ENCODE measurements at regions not wholly inside any gene's neighbourhood (a gene's known extent, or its start where the extent isn't known, plus 50 kb on each side); places are given as distances from the start of the nearest gene placed in this dataset.
"Not testable (repeated sequence)": the region's sequence is repeated elsewhere in the genome, so short reads cannot be mapped to it uniquely, and the experiment has no call there.

DNA sequence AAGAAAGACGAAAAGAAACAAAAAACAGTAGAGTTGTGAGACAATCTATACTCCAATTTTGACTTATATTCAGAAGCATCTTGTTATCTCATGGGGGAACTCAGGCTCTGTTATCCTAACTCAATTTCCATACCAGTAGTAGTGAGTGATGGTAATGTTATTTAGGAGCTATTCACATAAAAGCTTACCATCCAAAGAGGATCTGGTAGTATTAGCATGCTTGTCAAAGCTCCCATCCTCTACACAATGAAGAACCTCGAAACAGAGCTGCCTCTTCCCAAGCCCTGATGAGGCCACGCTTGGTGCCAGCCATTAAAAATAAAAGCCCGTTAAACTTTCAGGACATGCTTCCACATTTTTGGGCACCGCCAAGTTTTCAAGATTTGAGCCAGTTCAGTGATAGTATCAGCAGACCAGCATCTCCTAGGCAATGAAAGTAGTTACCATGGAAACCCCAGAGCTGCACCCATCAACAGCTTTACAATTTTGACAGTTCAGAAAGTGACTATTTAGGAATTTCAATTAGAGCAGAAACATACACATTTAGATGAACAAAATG, 173.3 kb downstream of the CD83 start:
- DNase-seq (ENCODE audit: low spot score) = no peak

- no peak for DNase-seq (ENCODE audit: low spot score)
Measured at GRCh38 chr6:14291331-14291730, 173.8 kb downstream of the CD83 start.

GRCh38 chr6:14292119-14292518, 174.5 kb downstream of the CD83 start:
- no peak for DNase-seq (ENCODE audit: low spot score)

DNA sequence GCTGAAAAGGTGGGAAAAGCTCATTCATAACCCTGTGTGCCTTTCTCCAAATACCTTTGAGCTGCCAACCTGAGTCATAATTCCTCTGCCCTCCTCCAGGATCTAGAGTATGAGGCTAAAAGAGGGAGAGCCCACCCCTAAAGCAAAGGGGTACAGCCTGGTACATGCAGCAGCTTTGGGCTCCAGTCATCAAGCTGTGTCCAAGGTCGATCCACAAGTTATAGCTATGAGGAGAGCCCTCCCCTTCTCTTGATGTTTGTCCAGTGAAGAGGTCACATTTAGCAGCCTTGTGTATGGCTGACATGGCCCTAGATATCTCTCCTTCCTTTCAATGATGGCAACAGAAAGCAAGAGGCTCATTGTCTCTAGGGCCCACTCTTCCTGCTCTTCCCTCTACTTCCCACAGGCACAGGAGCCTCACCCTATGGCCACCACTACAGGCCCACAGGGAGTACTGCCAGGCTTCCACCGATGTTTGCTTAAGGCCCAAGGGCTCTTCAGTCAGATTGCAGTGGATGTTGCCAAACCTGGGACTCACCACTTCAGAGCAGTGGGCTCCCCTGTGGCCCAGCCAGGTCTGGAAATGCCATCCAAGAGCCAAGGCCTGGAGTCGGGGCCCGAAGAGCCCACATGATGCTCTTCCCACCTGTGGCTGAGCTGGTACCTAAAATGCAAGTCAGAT, 176.8 kb downstream of the CD83 start:
- no peak for DNase-seq (ENCODE audit: low spot score)

DNA sequence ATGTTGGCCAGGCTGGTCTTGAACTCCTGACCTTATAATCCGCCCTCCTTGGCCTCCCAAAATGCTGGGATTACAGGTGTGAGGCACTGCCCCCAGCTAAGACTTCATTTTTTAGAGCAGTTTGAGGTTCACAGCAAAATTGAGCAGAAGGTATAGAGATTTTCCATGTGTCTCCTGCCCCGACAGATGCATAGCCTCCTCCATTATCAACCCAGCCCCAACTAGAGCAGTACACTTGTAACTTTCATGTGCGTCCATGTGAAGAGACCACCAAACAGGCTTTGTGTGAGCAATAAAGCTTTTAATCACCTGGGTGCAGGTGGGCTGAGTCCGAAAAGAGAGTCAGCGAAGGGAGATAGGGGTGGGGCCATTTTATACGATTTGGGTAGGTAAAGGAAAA, 179.1 kb downstream of the CD83 start:
- DNase-seq (ENCODE audit: low spot score) = not testable (repeated sequence)

DNA sequence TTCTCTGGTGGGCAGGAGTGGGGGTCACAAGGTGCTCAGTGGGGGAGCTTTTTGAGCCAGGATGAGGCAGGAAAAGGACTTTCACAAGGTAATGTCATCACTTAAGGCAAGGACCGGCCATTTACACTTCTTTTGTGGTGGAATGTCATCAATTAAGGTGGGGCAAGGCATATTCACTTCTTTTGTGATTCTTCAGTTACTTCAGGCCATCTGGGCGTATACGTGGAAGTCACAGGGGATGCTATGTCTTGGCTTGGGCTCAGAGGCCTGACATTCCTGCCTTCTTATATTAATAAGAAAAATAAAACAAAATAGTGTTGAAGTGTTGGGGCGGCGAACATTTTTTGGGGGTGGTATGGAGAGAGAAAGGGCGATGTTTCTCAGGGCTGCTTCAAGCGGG, 179.5 kb downstream of the CD83 start:
- DNase-seq (ENCODE audit: low spot score) = not testable (repeated sequence)

- DNase-seq (ENCODE audit: low spot score) = not testable (repeated sequence)
Measured at GRCh38 chr6:14300189-14300588, 182.6 kb downstream of the CD83 start.

DNA sequence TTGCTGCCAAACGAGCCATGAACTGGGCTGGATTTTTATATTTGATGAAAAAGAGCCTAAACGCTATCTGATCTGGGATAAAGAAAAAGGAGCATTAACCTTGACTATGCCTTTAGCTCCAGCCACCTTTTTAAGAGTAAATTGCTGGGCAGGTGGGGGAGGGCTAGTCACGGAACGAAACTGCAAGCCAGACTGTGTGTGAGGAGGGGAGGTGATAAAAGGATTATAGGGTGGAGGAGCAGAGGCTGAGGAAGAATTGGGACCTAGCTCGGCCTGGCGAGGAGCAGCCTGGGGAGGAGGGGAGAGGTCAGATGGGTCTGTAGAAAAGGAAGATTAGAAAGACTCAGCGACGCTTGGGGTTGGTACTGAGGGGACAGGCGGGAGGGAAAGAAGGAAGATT, 183.1 kb downstream of the CD83 start:
- DNase-seq (ENCODE audit: low spot score) = not testable (repeated sequence)

DNA sequence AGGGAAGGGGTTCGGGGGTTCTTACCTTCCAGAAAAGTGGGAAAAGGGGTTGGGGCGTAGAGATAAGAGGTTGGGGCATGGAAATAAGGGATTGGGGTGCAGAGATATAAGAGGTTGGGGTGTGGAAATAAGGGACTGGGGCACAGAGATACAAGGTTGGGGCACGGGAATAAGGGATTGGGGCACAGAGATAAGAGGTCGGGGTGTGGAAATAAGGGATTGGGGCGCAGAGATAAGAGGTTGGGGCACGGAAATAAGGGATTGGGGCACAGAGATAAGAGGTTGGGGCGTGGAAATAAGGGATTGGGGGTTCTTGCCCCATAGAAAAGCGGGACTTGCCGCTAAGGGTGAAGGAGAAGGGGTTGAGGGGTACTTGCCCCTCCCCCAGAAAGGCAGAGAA, 183.9 kb downstream of the CD83 start:
- not testable (repeated sequence) for DNase-seq (ENCODE audit: low spot score)

DNA sequence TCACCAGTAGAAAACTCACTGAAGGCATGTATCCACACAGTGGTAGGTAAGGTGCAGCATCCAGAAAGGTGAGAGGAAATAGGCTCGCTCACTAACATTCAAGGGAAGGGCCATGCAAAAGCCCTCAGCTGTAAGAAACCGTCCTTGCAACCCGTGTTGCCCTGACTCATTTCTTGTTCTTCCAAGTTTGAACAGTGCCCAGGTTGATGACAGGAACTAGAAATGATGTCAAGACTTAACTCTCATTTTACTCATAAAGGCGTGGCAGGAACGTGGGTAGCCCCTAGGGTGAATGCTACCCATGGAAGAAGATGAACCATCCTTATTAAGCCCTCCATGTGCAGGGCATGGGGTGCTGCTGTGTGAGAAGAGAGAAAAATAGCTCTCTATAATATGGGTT, 187.6 kb downstream of the CD83 start:
- DNase-seq (ENCODE audit: low spot score) = no peak

DNA sequence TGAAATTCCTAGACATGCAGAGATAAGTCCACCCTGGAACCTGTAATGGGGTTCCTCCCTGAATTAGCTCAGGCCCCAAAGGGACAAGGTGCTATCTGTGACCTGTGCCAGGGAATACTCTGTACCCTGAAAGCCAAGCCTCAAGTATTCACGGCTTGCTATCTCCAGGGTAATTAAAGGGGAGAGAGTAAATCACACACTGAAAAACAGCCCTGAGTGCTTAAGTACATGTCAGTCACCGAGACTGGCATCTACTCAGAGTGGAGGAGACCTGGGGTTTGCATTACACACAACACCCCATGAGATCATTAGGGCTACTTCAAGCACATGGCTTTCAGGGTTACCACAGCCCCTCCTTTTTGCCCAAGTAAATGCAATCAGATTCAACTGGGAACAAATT, 188.1 kb downstream of the CD83 start:
- no peak for DNase-seq (ENCODE audit: low spot score)

DNA sequence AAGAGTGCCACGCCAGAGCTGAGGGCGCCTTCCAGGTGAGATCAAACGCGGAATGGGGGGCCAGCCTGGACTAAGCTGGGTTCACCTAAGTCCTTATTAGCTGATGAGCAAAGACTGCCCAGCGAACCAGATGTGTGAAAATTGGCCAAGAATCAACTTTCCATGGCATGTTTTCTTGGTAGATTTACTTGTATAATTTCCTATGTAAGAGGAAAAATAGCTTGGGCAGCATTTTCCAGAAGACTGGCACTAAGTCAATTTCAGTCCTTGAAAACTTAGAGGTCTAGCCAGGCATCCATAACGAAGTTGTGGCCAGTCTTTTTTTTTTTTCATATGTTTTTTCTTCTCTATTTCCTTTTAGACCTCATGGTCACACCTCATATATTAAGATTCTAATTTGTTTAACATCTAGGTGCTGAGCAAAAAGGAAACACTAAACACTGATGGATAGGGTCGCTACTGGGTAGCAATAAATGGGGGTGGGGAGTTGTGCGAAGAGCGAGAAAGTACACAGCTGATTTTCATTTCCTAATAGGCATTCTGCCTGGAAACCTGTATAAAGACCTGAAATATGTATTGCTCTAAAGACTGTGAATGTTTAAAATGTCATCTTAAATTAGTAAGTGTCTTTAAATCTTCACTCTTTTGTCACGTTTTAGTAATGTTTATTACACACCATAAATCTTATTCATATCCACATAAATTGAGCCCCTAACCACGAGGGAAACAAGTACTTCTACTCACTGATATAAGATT, 188.8 kb downstream of the CD83 start:
- DNase-seq (ENCODE audit: low spot score) = no peak

DNA sequence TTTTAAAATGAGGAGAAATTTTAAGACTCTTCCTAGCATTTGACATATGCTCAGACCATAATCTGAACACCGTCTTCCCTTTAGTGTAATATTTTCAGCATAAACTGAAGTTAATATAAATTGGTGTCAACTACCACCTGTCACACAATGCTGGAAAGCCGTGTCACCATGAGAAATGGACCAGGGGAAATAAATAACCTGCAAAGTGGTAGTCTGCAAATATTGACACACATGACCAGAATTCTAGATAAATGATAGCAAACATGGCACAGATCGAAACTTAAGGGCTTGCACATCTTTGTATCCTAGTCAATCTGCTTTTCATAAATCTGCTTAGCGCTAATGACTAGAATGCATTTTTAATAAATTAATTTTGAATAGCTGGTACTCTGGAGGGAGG, 191.9 kb downstream of the CD83 start:
- no peak for DNase-seq (ENCODE audit: low spot score)

DNA sequence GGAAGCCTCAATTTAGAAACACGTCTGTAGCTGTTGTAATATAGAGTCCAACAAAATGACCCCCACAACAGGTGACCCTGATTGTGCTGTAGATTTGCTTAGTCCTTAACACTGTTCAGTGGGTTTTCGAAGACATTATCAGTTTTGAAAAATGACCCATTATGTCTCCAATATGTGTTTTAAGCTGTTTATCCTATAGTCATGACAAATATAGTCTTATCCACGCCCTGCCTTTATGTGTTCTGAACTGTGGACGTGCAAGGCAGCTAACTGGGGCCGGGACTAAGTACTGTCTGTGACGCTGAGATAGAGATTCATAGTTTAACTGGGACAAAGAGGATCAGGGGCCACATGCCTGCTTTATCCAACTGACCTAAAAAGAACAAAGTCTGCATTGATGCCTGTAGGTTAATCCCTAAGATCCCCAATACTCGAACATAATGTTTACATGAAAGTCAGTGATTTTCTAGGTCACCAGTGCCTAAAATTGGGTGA, 192.4 kb downstream of the CD83 start:
- no peak for DNase-seq (ENCODE audit: low spot score)

DNA sequence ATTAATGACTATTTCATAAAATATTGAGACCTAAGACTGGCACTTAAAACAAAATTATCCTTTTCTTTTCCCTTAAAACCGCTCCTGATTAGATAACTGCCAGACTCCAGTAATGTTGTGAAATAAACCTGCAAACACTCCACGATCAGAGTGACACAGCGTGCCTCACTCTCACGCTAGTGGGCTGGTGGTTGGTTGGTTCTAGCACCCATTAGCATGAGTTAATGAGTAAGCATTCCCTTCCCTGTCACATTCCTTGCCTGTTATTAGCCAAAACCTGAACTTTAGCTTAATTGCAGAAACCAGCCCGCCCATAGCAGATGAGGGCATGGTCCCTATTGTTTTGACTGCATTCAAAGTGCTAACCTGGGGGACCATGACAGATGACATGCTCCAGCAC, 193.4 kb downstream of the CD83 start:
- no peak for DNase-seq (ENCODE audit: low spot score)

- no peak for DNase-seq (ENCODE audit: low spot score)
Measured at GRCh38 chr6:14312587-14312986, 195.0 kb downstream of the CD83 start.

DNA sequence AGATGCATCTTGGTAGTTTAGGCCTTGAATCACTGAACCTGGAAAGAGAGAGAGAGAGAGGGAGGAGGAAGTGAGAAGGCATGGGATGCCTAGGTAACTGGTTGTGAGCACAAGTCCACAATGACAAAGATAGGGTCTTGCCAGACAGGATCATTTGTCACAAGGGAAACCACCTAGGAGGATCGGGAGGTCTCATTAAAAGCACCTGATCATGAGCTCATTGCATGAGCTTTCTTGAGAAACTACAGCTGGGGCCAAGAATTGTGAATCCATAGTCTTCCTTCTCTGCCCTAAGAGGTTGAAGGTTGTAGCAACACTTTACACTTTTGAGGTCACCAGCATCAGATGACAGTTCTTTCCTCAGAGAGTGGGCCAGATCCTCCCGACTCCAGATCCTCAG, 195.7 kb downstream of the CD83 start:
- DNase-seq (ENCODE audit: low spot score) = no peak

GRCh38 chr6:14315353-14315752, 197.8 kb downstream of the CD83 start:
- DNase-seq (ENCODE audit: low spot score) = no peak

- DNase-seq (ENCODE audit: low spot score) = peak; percentile 26
Measured at GRCh38 chr6:14316651-14317386, 199.2 kb downstream of the CD83 start.

DNA sequence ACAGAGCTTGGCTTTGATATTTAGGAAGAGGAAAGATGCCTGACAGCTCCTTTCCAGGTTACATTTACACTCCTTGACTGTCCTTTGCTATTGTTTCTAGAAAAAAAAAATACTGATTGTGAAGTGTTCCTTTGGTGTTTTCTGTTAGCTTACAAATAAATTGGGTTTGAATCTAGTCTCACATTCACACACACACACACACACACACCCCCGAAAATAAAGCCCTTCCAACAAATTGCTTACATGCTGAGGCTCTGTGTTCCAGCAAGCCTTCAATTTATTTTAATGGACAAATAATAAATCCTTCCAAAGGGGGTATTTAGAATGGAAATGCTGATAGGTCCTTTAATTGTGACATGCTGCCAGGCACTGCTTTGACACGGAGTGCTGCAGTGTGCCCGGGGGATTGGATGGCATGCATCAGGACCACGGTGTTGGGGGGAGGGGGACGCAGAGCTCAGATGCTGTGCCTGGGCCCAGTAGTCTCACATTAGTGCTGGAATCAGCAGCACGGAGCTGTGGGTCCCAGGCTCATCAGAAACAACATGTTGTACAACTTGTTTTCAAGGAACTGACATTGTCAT, 199.9 kb downstream of the CD83 start:
- no peak for DNase-seq (ENCODE audit: low spot score)

DNA sequence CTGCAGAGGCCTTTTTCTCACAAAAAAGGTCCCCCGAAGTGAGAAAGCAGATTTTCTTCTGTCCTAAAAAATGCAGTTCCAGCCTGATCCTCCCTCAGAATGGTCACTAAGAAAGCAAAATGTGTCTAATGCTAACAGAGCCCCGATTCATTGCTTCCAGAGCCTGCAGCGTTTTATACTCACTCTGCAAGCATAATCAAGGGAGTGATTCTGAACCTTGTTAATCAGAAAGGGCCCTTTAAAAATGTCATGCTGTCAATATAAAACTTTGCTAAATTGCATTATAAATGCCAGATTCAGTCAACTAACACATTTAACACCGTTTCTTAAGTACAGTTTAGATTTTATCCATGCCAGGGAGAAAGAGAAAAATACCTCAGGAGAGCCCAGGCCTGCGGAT, 202.8 kb downstream of the CD83 start:
- DNase-seq (ENCODE audit: low spot score) = no peak
